ENCODE measurements at regions not wholly inside any gene's neighbourhood (a gene's known extent, or its start where the extent isn't known, plus 50 kb on each side); places are given as distances from the start of the nearest gene placed in this dataset.

DNA sequence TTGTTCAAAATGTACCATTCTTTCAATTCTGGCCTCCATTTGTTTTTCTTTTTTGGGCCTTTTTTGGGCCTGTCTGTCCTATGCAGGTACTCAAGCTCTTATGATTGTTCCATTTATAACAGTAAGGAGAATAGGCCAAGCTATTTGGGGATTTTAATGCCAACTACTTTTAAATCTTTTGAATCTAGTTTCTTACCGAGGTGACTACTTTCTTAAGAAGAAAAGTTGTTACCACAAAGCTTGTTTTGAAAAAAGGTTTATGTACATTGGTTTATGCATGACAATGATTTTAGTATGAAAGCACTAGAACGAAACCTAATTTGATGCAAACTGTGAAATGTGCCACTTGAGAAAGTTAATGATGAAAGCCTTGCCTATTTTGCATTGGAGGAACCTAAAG is 98.3 kb upstream of the MTHFD1L start:
- Histone ChIP-seq H3K4me3 (ENCODE audit: low read length, poor library complexity, severe bottlenecking) (no peak overlapping the region), H3K27me3 (ENCODE audit: insufficient read depth, low read length, poor library complexity, severe bottlenecking) (no peaks in the 10 kb centered on the region), H3F3A (ENCODE audit: low read depth) (no peaks in the 10 kb centered on the region), H2AFZ (ENCODE audit: low read length) (no peak overlapping the region), H3K9me2 (replicated peaks; ENCODE audit: low read depth, low read length) (no peaks in the 10 kb centered on the region), H3K4me1 (ENCODE audit: insufficient read depth, low read length, poor library complexity, severe bottlenecking) (no peaks in the 10 kb centered on the region), H3K36me3 (ENCODE audit: insufficient read depth, low read length) (peaks cover 51% of the 10 kb centered on the region; the same call in 1 of the 2 replicates), H4K20me1 (ENCODE audit: insufficient read depth, low read length, poor library complexity, severe bottlenecking) (peaks cover 10% of the 10 kb centered on the region), H3K9me3 (ENCODE audit: insufficient read depth, low read depth, low read length) (no peaks in the 10 kb centered on the region), H3K79me2 (ENCODE audit: insufficient read depth, low read length) (peaks cover 13% of the 10 kb centered on the region; the same call in 1 of the 2 replicates), H3K9ac (ENCODE audit: low read depth, low read length, poor library complexity, severe bottlenecking) (no peak overlapping the region), H3K4me2 (ENCODE audit: low read depth, low read length, poor library complexity, severe bottlenecking) (no peak overlapping the region)
- no peak for TF ChIP-seq EZH2phosphoT487 (IDR thresholded peaks at IDR 0.05; ENCODE audit: borderline replicate concordance)
- TF ChIP-seq, protein P1, sequence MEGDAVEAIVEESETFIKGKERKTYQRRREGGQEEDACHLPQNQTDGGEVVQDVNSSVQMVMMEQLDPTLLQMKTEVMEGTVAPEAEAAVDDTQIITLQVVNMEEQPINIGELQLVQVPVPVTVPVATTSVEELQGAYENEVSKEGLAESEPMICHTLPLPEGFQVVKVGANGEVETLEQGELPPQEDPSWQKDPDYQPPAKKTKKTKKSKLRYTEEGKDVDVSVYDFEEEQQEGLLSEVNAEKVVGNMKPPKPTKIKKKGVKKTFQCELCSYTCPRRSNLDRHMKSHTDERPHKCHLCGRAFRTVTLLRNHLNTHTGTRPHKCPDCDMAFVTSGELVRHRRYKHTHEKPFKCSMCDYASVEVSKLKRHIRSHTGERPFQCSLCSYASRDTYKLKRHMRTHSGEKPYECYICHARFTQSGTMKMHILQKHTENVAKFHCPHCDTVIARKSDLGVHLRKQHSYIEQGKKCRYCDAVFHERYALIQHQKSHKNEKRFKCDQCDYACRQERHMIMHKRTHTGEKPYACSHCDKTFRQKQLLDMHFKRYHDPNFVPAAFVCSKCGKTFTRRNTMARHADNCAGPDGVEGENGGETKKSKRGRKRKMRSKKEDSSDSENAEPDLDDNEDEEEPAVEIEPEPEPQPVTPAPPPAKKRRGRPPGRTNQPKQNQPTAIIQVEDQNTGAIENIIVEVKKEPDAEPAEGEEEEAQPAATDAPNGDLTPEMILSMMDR (conservative IDR thresholded peaks at IDR 0.05; ENCODE audit: low read length) = no peak

DNA sequence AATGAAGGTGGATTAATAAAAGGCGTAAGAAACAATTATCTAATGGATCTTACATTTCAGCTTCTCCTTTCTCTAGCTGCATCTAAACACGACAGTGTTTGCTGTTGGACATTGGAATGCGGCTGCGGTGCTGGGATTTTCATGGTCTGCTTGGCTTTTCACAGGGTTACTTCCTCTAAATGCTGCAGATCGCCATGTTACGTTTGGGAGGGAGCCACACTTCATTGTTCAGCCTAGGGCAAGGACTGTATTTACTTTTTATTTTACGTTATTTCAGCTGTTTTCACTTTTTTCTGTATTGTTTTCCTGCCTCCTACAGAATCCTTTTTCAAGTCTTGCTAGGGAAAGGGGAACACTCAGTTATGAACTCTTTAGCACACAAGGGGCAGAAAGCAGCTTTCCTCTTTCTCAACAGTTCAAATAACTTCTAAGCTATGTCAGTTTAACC is 97.9 kb upstream of the MTHFD1L start:
- TF ChIP-seq, protein P1 (conservative IDR thresholded peaks at IDR 0.05; ENCODE audit: low read length) = no peak
- TF ChIP-seq EZH2phosphoT487 (IDR thresholded peaks at IDR 0.05; ENCODE audit: borderline replicate concordance) = no peak
- no peaks in the 10 kb centered on the region for H3K4me1 ChIP-seq (ENCODE audit: insufficient read depth, low read length, poor library complexity, severe bottlenecking)
- H3K9me3 ChIP-seq (ENCODE audit: insufficient read depth, low read depth, low read length) = 0 out of 2 replicates have a peak, but pooled peaks cover under 1% of the 10 kb centered on the region
- no peak overlapping the region for H3K4me3 ChIP-seq (ENCODE audit: low read length, poor library complexity, severe bottlenecking)
- no peak overlapping the region for H3K4me2 ChIP-seq (ENCODE audit: low read depth, low read length, poor library complexity, severe bottlenecking)
- no peaks in the 10 kb centered on the region for H3K27me3 ChIP-seq (ENCODE audit: insufficient read depth, low read length, poor library complexity, severe bottlenecking)
- H3F3A ChIP-seq (ENCODE audit: low read depth) = no peaks in the 10 kb centered on the region
- peaks cover 52% of the 10 kb centered on the region for H3K36me3 ChIP-seq (ENCODE audit: insufficient read depth, low read length)
- no peaks in the 10 kb centered on the region for H3K9me2 ChIP-seq (replicated peaks; ENCODE audit: low read depth, low read length)
- H2AFZ ChIP-seq (ENCODE audit: low read length) = no peak overlapping the region
- no peak overlapping the region for H3K9ac ChIP-seq (ENCODE audit: low read depth, low read length, poor library complexity, severe bottlenecking)
- peaks cover 10% of the 10 kb centered on the region for H4K20me1 ChIP-seq (ENCODE audit: insufficient read depth, low read length, poor library complexity, severe bottlenecking)
- peaks cover 13% of the 10 kb centered on the region; the same call in 1 of the 2 replicates for H3K79me2 ChIP-seq (ENCODE audit: insufficient read depth, low read length)

DNA sequence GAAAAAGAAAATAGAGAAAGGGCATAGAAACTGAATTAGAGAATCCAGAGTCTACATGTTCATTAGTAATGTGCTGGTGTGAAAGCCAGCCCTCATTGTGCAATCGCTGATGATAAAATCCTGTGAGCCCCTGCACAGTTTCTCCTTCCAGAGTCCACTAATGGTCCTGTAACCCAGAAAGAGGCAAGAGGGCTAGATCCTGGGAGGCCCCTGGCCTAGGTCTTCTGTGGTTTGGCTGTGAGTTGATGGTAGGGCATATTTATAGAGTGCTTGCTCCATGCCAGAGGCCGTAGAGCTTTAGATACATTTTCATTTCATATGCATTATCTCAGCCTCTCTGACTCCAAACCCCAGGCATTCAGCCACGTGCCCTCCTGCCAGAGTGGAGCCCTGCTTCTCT is 94.9 kb upstream of the MTHFD1L start:
- no peak for TF ChIP-seq EZH2phosphoT487 (IDR thresholded peaks at IDR 0.05; ENCODE audit: borderline replicate concordance)
- TF ChIP-seq, protein P1 (conservative IDR thresholded peaks at IDR 0.05; ENCODE audit: low read length) = no peak
- Histone ChIP-seq H3K27me3 (ENCODE audit: insufficient read depth, low read length, poor library complexity, severe bottlenecking) (no peaks in the 10 kb centered on the region), H4K20me1 (ENCODE audit: insufficient read depth, low read length, poor library complexity, severe bottlenecking) (peaks cover 7% of the 10 kb centered on the region), H3K9me3 (ENCODE audit: insufficient read depth, low read depth, low read length) (peaks cover 12% of the 10 kb centered on the region), H3K36me3 (ENCODE audit: insufficient read depth, low read length) (peaks cover 60% of the 10 kb centered on the region), H3K79me2 (ENCODE audit: insufficient read depth, low read length) (peaks cover 8% of the 10 kb centered on the region; the same call in 1 of the 2 replicates), H3F3A (ENCODE audit: low read depth) (no peaks in the 10 kb centered on the region), H3K4me3 (ENCODE audit: low read length, poor library complexity, severe bottlenecking) (no peak overlapping the region), H3K9ac (ENCODE audit: low read depth, low read length, poor library complexity, severe bottlenecking) (no peak overlapping the region), H2AFZ (ENCODE audit: low read length) (no peak overlapping the region), H3K4me2 (ENCODE audit: low read depth, low read length, poor library complexity, severe bottlenecking) (no peak overlapping the region), H3K4me1 (ENCODE audit: insufficient read depth, low read length, poor library complexity, severe bottlenecking) (peaks cover 4% of the 10 kb centered on the region), H3K9me2 (replicated peaks; ENCODE audit: low read depth, low read length) (no peaks in the 10 kb centered on the region)

All from Loucy (cell line).